Left renal pelvis (tissue), 4 donors: ENCODE measurements at regions not wholly inside any gene's neighbourhood (a gene's known extent, or its start where the extent isn't known, plus 50 kb on each side); places are given as distances from the start of the nearest gene placed in this dataset.

Experiments
- DNase-seq, 4 donors: peaks; one replicate each; pipeline ENCODE4 v3.0.0-alpha.2; 2013; ENCODE audit warnings: low read depth in 4 of 4, low spot score in 3 of 4

DNA sequence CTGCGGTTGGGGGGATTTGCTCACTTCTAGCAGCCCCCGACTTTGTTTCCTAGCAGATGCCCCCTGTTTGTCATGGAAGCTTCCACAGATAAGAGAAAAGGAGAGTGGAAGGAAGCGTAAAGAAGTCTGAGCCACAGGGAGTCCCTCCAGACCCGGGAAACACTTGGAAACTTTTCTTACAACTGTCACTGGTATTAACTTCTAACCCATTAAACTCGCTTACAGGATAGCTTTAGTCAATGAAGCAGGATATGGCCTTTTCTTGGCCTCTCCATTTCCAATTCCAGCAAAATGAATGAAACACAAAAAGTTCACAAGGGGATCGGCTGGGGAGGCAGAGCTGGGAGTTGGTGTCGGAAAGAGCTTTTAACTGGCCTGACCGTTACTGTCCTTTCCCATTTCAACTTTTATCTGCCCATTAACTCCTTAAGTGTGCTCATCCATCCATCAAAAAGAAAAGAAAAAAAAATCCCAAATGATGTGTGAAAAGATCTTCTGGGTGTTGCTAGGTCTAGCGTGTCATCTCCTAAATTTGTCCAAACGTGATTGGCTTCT lies 231.9 kb upstream of the ARGLU1 start:
- no peak for DNase-seq

DNA sequence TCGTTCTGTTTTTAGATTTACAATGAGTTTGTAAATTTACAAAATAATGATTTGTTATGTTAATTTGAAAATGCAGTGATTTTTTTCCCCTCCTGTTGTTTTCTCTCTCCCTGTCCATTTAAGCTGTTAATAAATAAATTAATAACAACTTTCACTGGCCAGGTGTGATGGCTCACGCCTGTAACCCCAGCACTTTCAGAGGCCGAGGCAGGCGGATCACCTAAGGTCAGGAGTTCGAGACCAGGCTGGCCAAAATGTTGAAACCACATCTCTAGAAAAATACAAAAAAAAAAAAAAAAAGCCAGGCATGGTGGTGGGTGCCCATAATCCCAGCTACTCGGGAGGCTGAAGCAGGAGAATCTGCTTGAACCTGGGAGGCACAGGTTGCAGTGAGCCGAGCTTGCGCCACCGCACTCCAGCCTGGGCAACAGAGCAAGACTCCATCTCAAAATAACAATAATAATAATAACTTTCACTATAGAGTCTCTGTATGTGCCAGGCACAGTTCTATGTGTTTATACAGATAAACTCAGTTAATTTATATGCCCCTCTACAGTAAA lies 229.2 kb upstream of the ARGLU1 start:
- no peak for DNase-seq

DNA sequence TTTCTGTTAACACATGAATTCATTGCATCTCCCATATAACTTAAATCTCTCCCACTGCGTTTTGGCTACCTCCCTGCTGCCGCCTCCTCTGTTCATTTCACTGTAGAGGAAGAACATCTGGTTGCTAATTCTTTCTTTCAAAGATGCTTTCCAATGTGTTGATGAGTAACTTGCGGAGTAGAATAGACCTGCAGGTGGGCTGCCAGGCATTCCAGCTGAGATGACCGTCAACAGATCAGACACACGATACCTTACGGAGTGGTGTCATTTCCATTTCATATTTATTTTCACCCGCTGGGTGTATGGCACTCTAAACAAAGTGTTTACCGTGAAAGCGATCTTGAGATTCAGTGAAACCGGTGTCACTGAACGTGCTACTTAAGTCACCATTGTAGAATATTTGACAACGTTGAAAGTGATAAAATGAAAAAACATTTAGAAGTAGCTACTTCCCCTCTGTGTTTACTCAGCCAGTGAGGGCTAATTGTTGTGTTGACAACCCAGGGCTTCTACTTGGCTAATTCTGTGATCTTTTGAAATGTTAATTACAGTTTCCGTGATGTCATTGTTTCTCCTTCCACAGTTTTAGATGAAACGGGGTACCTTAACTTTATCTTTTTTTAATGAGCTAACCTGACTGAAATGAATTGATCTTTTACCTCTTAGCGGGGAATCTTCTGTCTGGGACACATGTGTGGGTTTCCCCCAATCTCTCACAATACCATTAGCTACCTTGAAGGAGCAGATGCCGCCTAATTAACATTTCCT lies 228.5 kb upstream of the ARGLU1 start:
- no peak for DNase-seq

DNA sequence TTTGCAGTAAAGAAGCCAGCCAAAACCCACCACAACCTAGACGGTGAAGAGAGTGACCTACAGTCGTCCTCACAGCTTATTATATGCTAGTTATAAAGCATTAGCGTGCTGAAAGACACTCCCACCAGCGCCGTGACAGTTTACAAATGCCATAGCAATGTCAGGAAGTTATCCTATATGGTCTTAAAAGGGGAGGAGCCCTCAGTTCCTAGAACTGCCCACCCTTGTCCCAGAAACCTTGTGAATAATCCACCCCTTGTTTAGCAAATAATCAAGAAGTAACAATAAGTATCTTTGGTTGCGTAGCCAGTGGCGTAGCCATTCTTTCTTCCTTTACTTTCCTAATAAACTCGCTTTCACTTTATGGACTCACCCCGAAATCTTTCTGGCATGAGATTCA lies 227.9 kb upstream of the ARGLU1 start:
- DNase-seq, result no peak

DNA sequence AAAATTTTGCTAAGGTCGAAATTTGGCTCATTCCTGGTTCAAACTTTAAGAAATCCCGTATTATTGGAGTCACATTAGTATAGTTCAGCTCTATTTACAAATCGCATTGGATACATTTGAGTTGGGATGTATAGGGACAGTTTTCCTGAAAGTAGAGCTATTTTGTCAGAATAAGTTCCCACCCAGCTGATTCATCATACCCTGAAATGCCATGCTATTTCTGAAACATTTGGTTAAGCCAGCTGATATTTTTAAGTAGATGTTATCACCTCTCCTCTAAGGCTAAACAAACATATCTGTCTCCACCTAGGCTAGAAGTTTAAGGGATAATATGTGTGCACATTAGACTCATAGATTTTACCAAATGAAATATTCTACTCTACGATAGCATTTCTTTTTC lies 226.2 kb upstream of the ARGLU1 start:
- no peak for DNase-seq

DNA sequence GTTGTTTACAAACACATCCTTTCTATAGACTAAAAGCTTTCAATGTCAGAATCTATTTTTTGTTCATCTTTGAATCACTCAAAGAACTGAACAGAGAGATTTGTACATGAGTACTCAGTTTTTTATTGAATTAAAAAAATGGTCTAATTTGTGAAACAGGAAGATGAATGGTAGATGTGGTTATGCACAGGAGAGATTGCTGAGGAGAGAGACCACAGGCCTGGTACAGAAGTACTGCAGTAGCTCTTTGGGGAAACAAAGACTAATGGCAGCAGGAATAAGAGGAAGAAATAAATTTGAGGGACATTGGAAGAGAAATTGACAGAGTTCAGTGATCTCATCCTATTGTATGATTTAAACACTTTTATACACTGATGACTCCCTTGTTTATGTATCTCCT lies 222.0 kb upstream of the ARGLU1 start:
- DNase-seq, result no peak

DNA sequence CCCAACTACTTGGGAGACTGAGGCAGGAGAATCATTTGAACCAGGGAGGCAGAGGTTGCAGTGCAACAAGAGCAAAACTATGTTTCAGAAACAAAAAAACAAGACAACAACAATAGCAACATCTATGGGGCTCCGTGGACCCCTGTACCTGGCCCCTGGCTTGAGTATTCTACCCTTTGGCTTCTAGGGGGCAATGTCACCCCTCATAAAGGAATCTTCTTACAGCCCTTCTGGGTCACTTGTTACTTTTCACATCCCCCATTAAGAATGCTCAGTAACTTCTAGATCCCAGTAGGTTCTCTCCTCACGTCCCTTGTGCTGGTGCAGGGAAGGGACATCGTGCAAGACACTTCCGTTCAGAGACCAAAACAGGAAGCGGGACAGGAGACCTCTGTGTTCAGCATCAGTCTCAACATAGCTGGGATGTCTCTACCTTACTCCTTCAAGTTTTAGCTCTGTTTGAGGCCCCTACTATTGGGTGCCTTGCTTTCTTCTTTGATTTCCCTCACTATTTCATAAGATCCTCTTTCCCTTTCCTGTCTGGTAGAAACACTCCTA lies 218.1 kb upstream of the ARGLU1 start:
- DNase-seq, result no peak

DNA sequence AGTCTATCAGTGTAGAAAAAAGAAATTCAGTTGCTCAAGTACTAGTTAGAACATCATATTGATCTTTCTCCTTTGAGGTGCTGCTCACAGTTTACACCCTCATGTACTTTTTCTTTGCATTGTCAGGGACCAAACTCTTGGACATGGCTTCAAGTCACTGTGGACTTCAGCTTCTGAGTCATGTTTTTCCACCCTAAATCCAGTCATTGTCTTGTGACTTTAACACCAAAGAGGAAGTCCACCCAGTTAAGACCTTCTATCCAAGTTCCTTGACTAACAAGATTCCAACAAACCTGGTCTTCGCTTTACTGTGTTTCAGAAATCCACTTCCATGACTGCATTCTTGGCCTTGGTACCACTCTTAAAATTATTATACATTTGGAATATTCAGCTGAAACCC lies 206.7 kb upstream of the ARGLU1 start:
- DNase-seq, result no peak

DNA sequence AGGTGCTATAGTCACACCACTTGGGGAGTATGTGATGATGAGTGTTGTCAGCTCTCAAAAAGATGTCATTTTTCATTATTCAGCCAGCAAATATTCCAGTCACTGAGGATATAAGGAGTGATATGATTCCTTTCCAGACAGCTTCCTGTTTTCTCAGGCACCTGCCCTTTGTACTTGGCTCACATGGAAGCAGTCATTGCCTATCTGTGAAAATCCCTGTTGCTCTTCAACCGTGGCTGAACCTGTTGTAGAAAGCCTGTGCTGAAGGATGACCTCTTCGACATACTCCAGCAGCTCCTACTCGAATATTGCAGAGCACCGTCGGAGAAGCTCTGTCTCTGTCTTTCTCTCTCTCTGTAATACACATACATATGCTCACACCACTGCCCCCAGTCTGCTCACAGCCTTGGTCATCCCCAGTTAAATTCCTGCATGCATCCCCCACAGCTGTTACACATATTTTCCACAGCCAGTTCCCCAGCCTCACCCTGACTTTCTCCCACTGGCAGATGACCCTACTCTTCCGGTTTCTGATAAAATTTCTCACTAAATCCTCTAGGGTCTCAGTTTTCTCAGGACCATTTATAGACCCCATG lies 204.2 kb upstream of the ARGLU1 start:
- DNase-seq, result no peak

DNA sequence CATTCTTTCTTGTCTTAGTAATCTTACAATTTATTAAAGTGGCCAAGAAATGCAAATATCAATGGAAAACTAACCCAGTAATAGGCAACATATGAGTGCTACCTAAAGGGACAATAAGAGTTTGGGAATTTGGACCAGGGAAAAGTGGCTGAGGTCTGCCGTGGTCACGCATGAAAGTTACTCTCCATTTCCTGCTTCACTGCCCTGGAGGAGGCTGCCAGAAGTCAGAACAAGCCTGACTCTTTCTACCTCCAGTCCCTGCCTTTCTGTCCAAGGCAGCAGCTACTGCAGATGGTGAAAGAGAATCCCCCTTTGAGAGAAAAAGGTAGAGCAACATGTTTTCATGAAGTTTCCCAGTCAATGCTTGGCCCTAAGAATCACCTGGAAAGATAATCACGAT lies 201.1 kb upstream of the ARGLU1 start:
- DNase-seq, result no peak

DNA sequence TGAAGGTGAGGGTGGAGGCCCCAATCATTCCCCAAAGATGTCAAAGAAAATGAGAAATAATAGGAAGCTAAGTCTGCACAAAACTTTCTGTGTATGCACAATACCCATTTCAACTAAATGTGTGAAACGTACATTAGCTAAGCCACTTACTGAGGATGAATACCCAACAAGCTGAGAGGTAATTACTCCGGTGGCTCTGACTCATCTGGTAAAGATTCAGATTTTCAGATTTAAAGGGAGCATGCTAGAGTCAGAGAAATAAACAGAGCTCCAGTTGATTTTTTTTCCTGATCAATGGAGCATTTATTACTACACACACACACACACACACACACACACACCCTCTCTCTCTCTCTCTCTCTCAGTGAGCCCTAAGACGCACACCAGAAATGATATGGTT lies 194.8 kb upstream of the ARGLU1 start:
- DNase-seq, result no peak

DNA sequence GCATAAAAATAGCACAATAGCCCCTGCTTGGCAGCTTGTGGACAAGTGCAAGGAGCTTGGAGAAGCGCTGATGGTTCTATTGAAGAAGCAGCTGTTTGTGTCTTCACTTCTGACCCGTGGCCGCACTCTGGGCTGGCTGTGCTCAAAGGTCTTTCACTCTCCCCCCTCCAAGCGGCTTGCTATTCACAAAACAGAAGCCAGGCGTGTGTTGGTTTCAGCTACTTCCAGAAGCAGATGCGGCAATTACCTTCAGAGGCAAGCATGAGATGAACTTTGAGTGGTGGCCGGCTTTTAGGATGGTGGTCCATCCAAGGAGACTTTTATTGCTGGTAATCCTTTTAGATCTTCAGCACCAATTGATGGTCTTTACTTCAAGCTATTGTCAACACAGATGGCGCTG lies 188.5 kb upstream of the ARGLU1 start:
- no peak for DNase-seq

DNA sequence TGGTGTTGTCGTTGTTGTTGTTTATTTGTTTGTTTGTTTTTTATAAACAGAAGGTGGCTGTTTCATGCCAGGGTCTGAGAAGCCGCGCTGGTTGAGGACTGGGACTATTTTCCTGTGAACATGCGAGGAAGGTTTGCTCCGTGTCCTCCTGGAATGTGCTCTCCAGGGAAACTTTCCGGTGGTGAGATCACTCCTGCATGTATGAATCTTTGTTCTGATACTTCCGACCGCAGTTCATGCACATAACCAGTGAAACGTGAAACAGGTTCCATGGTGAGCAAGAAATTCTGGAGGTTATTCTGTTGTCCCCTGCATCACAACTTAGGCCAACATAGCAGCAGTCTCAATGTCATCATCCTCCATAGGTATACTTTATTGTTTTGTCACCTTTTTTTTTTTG lies 187.6 kb upstream of the ARGLU1 start:
- DNase-seq, result no peak

DNA sequence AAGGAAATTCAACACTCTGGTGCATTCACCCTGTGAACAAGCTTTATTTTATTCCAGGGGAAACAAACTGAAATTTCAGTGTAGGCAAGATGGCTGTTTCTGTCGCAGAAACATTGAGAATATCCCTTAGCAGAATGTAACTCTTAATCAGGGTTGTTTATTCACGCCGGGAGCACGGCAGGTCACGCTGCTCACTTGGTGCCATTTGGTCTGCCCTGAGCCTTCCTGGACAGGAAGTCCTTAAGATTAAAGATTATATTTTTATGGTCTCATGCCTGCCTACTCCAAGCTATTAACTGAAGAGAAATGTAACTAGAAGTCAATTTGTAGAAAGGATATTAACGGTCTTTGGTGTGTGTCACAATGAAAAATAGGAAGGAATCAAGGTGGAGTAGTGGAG lies 185.3 kb upstream of the ARGLU1 start:
- no peak for DNase-seq

DNA sequence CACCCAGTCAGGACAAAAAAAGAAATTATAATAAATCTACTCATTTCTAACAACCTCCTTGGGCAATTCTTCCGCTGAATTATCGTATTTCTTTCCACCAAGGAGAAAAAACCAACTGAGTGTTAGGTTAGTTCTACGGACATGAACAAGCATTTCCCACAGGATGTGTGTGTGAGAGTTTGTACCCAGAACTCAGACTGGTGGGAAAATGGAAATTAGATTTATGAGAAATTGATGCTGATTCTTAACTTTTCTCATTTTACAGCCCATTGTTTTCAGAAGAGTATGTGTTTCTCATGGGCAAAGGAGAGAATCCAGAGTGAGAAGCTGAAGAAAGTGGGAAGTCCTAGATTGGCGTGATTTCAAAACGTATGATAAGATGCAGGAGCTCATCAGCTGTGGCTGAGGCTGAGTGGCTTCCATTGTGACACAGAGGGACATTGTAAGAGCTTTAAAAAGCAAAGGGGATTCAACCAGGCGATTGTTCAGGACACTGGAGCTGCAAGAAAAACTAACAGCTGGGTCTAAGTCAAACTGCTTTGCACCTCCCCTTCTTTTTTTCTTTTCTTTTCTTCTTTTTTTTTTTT lies 184.7 kb upstream of the ARGLU1 start:
- DNase-seq, result no peak

DNA sequence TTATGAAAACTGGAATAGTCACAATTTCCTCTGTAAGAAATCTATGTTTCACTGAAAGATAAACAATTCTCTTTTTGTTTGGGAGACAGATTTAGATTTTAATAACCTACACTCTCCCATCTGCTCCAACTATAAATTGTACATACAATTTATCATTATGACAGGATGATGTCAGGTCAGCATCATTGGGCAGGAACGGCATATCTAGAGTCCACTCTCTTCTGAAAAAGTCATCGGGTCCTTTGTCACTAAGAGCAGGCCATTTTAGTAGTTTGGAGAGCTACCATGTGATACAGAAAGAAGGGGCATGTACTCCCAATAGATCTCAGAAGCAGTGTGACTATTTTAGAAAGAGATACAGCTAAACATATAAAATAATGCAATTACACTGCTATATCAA lies 180.8 kb upstream of the ARGLU1 start:
- DNase-seq, result no peak

DNA sequence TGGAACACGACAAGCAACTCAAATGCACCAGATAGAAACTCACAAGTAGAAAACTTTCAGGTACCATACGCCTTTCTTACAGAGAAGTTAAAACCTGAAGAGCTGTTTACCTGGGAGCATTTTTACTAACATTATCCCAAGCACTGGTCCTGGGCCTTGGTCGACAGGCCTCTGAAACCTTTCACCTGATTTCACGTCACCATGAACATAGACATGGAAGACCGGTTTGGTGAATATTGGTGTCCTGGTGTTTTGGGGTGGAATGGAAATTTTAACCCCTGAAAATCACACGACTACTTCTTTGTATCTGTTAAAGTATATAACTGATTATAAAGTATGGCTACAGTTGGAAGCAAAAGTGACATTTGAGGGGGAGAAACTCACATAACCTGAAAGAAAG lies 176.6 kb upstream of the ARGLU1 start:
- DNase-seq, result no peak

DNA sequence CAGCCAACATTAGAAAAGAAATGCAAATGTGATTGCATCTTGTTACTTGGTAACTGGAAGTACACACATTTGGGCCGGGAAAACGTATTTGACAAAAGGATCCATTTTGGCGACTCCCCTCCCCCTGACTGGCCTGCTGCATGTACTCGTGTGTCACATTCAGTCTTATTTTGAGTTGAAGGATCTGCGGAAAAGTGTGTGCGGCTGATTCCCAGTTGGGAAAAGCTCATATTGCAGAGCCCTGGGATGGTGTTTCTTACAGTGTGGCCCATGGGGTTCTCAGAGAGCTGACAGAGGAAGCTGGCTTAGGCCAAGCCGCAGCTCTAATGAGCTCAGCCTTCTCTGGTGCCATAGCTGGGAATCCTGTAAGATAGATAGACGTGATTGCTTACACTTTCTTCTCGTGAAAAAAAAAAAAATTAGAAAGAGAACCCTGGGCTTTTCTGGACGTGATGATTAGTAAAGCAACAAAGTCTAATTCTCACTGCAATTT lies 170.3 kb upstream of the ARGLU1 start:
- no peak for DNase-seq

DNA sequence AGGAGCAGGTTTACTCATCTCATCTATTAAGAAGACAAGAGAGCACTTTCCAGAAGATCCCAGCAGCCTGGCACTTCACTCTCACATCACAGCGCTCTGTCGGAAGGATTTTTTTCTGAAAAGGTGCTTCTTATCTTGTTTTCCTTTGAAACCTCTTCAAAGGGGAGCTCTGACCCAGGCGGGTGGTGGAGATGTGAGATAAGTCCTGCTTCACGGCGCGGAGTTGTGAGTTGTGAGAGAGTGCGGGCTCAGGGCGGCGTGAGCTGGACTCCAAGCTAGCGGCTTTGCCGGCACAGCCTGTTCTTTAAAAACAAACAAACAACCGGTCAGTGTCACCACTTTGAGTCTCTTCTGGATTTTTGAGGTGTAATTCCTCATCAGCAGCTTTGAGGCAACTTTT lies 169.0 kb upstream of the ARGLU1 start:
- DNase-seq, result no peak

DNA sequence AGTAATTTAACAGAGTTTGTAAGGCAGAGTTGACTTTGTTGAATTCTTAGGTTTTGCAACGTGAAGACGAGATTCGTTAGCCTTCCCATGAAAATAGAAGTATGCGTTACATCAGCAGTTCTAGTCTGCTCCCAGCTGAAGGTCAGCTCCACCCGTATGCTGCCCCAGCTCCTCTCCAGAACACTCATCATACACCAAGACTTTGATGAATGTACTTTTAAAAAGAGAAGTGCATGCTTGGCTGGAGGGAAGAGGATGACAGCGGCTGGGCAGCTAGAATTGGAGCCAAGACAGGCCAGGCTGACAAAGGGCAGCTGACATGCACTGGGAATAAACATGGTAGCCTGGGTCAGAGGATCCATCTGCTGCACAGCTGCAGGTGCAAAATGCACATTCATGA lies 166.3 kb upstream of the ARGLU1 start:
- DNase-seq, result no peak

DNA sequence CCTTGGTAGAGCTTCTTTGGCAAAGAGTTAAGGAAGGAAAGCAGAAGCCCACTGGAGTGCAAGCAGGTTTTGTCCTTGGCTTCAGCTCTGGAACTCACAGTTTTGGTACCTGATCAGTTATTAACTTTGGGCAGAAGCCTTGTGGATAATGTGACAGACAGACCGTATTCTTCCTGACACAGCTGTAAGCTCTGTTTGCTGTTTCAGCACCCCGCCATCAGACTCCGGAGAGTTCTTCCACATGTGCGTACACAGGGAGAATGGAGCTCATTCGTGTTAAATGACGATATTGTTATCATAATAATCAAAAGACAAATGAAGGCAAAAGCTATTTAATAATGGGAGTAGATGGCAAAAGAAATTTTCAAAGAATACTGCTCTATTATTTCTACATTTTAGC lies 155.1 kb upstream of the ARGLU1 start:
- DNase-seq, result no peak
